NK-92 treated with Interleukin-12 subunit alpha and Interleukin-12 subunit beta, amount 100 ng/mL, for 24 hours (cell line): ENCODE measurements at regions not wholly inside any gene's neighbourhood (a gene's known extent, or its start where the extent isn't known, plus 50 kb on each side); places are given as distances from the start of the nearest gene placed in this dataset.
"Not testable (repeated sequence)": the region's sequence is repeated elsewhere in the genome, so short reads cannot be mapped to it uniquely, and the experiment has no call there.

Source experiments
- DNase-seq: peaks from one replicate; lab custom pipeline; 2025; lab: John Stamatoyannopoulos, UW

DNA sequence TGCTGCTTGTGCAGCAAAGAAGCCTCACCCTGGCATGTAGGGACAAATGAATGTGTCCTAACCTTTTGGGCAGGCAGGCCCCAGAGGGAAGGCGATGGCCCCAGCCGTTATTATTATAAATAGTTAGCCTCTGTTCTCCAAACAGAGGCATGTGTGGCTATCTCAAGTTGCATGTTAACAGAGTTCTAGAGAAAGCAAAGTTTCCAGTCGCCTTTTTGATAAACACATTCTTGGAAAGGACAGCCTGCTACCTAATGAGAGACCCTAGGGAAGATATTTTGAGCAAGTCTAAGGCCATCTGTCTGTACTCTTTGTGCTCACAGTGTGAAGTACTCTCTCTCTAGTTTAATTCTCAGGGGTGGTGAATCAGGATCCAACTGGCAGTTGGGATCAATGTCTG lies 97.4 kb upstream of the FHL2 start:
- no peak for DNase-seq

DNA sequence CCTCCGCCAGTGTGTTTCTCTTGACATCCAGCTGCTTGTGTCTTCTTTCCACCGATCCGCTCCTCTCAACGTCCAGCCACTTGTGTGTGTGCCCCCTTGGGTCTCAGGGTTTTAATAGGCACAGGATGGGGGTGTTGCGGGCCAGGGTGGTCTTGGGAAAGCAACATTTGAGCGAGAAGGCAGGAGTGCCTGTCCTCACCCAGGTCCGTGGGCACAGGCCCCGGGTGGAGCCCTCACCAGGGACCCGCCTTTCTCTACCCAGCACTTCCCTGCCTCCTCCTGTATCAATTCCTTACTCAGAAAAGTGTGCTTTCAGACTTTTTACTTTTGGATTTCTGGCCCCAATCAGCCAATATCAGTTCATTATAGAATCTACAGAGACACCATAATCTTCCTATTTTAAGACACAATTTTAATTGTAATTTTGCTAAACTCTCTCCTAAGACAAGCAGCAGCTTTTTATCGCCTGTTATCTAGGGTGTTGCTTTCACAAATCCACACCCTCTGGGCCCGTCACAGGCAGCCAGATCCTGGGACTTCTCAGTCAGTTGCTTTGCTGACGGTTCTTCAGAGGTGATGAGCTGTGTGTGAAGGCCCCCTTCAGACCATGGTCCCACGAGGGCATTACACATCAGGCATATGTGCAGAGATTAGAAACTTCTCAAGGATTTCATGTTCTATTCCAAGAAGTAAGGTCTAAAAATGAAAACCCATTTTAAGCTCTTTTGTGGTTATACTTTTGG lies 96.0 kb upstream of the FHL2 start:
- DNase-seq, result no peak

DNA sequence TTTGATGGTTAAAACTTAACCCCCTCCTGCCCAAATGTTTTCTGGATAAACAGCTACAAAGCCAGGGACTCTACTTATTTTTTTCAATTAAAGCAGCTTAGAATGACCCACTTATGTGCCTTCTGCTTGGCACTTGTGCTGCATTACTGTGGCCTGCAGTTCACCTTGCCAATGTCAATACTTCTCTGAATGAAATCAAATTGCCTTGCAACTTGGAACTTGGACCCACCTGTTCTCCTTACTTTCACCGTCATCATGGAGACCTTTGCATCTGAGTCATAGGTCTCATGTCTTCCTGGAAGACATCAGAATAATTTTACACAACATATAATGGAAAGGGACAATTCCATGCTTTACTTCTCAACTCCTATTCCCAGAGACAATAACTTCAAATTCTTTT lies 92.1 kb upstream of the FHL2 start:
- no peak for DNase-seq

GRCh38 chr2:105490204-105490603 lies 91.4 kb upstream of the FHL2 start:
- no peak for DNase-seq

GRCh38 chr2:105489168-105489878 lies 90.5 kb upstream of the FHL2 start:
- DNase-seq, result no peak

DNA sequence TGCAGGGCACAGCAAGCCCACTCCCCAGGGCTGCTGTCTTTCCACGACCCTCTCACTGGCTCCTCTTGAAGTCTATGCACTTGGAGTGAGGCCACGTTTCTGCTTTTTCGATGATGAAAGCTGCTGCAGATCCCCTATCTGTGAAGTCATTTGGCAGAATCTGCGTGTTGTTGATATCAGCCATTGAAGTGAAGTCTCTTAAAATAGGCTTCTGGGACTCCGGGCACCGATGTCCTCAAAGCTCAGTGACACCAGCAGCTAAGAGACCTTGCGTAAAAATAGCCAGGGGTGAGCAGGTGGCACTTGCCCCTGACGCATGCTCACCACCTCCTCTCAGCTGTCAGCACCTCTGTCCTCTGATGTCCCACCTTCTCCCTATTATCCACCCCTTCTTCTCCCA lies 89.4 kb upstream of the FHL2 start:
- no peak for DNase-seq

- DNase-seq, result no peak
These were observed 88.6 kb upstream of the FHL2 start for GRCh38 chr2:105487142-105488069.

DNA sequence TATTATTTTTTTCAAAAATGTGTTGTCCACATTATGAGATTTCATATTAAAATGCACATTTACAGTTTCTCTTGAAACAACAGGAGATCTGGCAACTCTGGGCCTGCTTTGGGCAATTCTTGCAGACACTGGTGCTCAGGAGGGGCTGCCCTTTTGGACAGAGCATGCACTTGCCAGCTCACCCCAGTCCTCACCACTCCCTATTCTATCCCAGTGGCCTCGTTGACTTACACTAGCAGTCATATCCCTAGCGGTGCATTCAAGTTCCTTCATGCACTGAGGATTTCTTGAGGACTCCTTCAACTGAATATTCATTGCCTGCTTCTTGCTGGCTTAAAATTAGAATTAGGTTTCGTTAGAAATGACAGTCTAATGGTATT lies 87.9 kb upstream of the FHL2 start:
- DNase-seq, result no peak

DNA sequence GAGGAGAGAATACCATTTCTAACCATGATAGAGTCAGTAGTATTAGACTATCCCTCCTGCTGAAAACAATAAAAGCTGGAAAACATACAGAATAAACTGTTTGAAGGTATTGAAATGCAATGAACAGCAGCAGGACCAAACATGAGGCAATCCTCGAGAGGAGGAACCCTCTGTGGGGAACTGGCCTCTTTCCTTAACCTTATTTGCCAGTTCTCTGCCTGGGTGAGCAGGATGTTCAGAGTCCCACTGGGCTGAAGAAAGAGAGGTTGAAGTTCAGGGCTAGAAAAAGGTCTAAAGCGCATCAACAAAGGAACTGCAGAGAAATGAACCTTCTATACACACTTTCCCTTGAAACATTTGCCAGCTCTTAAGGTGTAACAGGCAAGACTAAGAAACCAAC lies 79.8 kb upstream of the FHL2 start:
- no peak for DNase-seq

- not testable (repeated sequence) for DNase-seq
These were observed 78.3 kb upstream of the FHL2 start for GRCh38 chr2:105477050-105477620.

DNA sequence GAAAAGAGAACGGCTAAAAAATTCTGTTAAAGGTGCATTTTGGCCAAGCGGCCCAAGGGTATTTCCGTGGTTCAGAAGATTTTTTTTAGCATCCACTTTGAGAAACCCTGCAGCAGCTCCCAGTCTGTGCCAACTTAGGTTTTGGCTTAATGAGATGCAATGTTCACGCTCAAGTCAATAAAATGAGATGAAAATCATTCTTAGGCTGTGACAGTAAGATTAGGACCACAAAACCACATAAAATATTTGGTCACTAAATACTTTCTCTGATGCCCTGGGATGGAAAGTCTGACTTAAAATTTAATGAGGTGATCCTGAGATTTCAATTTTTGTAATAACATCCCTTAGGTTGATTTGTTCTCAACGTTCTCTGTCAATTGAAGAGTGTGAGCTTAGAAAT lies 74.2 kb upstream of the FHL2 start:
- DNase-seq, result no peak

DNA sequence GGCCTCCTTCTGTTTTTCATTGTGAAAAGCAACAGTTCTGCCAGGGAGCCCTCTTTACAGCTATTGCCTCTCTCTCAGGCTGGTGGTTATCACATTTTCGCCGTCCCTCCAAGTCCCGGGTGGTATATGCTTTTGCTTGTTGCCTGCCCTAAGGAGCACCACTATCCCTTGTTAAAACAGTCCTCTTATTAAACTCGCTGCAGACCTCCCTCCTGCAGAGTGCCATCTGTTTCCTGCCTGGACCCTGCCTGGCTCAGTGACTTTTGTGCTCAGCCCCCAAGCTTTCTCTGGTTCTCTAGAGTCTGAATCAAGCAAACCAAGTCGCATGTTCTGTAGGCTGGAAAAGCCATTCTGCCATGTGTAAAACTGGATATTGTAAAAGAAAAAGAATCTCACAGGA lies 72.1 kb upstream of the FHL2 start:
- DNase-seq, result no peak

DNA sequence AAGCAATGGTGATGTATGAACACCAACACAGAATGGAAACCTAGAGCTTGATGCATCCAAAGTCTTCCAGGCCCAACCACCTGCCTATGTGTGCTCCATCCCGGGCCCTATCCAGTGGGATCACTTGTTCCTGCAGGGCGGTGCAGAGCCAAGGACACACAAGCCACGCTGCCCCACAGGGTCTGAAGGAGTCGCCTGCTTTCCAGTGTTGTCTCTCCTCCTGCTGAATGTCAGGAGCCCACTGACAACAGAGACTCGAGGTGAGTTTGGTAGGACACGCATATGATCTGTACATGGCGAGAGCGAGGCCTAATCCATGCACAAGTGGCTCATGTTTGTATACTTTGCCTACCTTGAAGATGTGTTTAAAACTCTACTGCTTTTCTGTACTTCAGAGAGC lies 70.9 kb upstream of the FHL2 start:
- no peak for DNase-seq

DNA sequence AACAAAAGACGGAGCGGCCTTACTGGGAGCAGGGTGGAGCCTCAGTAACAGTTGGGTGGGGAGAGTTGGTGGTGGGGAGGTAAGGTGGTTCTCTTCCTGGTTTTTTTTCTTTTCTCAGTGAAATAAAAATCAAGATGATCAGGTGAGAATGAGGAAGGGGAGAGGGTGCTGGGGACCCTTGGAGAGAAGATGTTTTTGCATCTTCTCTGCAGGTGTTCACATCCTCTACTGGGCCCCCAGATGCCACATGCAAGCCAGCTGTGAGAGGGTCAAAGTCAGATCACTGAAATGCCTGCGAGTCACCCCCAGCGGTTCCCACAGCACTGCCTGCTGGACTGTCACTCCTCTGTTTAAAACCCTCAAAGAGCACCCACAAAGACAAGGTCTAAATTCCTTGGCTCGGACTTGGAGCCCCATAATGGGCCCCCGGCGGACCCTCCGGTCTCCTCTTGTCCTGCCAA lies 69.8 kb upstream of the FHL2 start:
- DNase-seq, result no peak

- DNase-seq, result no peak
These were observed 65.5 kb upstream of the FHL2 start for GRCh38 chr2:105464325-105464724.

DNA sequence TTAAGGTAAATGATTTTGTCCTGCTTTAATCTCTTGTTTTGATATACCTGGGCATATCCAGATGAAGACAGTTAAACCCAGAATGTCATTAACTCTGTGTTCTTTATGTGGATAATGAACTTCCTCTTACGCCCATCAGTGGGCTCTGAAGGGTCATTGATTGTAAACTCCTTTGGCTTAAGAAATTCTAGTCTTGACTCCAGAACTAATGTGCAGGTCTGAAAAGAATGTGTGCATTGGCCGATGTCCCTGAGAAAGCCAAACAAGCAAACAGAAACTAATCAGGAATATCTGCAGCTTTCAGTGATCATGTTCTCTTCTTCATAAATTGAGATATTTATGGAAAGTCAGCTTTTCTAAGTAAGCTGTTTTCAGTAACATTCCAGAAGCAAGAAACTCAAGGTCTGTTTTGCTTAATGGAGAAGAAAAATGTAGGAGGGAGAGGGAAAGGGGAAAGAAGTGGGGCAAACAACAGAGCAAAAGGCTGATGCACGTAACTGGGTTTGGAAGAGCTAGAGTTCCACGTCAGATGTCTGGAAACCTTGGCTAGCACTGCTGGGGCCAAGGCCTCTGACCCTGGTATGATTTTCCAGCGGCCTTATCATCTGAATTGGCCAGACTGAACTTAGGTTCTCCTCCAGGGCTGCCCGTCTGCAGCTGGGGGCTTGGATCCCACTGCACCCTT lies 61.3 kb upstream of the FHL2 start:
- no peak for DNase-seq

DNA sequence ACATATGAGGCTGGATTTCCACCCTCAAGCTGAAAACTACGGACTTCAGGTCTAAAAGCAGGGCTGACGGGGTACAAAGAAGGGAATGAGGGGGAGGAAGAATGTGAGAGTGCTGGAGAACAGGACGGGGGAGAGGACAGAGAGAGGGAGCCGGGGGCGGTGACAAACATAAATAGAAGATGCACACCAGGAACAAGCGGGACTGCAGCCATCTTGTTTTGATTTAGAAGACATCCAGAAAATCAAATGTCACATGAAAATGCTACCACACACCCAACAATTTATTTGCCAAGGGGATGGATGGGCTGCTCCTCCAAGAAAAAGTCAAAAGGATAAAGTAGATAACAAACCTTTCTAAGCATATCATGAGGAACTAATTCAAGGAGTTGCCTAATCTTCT lies 59.2 kb upstream of the FHL2 start:
- no peak for DNase-seq

GRCh38 chr2:105455488-105456003 lies 56.7 kb upstream of the FHL2 start:
- no peak for DNase-seq

DNA sequence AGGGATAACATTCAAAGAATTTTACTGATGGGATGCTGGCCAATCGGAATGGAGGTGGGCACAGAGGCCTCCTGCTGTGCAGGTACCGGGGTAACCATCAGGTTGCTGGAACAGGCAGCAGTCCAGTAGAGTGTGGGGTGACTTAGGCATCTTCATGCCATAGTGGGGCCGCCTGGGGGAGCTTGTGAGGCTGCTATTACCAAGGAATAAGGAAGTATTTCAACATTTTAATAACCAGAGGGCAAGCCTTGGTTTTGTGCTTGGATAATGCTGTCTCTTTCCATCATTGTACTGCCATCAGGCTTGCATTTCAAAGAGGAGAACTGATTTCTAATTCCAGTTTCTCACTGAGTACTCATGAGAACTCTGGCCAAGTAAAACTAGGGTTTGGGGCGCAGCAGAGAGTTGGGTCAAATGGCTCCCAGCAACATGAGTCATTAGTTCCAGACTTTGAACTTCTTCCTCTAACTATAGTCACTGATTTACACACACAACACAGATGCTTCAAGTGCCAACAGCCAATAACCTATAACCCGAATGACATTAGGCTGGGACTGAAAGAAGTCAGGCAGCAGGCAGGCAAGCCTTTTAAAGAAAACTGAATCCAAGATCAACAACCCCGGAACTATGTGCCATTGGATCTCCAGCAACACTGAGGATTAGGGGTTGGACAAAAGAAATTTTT lies 56.1 kb upstream of the FHL2 start:
- no peak for DNase-seq

GRCh38 chr2:105451571-105452166 lies 52.8 kb upstream of the FHL2 start:
- no peak for DNase-seq

- DNase-seq, result no peak
These were observed 51.6 kb upstream of the FHL2 start for GRCh38 chr2:105450471-105450870.
